B cell (primary cell): ENCODE measurements at regions not wholly inside any gene's neighbourhood (a gene's known extent, or its start where the extent isn't known, plus 50 kb on each side); places are given as distances from the start of the nearest gene placed in this dataset.

Source experiments
- CTCF ChIP-seq: fragments of 200-600 bp; IDR thresholded peaks from one replicate; pipeline ENCODE4 v1.8.0; 2022; ENCODE audit warnings: antibody characterized with exemption, mild to moderate bottlenecking
- EZH2 ChIP-seq: IDR thresholded peaks from 2 replicates; pipeline ENCODE4 v1.6.1; 2012; ENCODE audit warnings: borderline replicate concordance, low read depth, mild to moderate bottlenecking, moderate library complexity, low read length; ENCODE audit not compliant: insufficient read depth, poor library complexity, severe bottlenecking

DNA sequence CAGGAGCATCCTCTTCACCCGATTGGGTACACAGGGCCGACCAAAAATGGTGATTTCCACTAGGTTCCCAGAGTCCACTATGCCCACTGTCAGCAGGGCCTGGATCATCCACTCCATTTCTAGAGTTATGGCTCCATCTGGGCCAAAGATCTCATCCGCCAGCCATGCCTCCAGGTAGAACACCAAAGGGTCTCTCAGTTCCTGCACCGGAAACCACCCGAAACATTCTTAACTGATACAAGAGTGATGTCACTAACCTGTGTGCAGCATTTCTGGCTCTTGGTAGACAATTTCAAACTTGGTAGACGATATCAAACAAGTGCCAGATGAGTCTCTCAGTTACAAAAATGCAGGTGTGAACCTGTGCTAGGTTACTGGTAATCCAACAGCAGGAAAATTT is 306.1 kb downstream of the BCOR start:
- TF ChIP-seq CTCF (no peak), EZH2 (no peak)
